ENCODE measurements at regions not wholly inside any gene's neighbourhood (a gene's known extent, or its start where the extent isn't known, plus 50 kb on each side); places are given as distances from the start of the nearest gene placed in this dataset.
"Not testable (repeated sequence)": the region's sequence is repeated elsewhere in the genome, so short reads cannot be mapped to it uniquely, and the experiment has no call there.

GRCh38 chr7:121618182-121618581, 222.1 kb upstream of the FAM3C start:
- H3K9me3 Mint-ChIP-seq = peaks cover 3% of the 10 kb centered on the region
- no peak overlapping the region for H3K27ac Mint-ChIP-seq
- intact Hi-C loops (cut with micrococcal nuclease) = no loop called here
- DNase-seq (no peak), ATAC-seq (no peak)
- TF ChIP-seq CTCF (IDR thresholded peaks at IDR 0.05) = no peak
- no peak overlapping the region for H3K4me3 Mint-ChIP-seq
- no peaks in the 10 kb centered on the region for H3K4me1 Mint-ChIP-seq (ENCODE audit: low read depth)
- H3K36me3 Mint-ChIP-seq (ENCODE audit: low read depth) = no peaks in the 10 kb centered on the region
- ChIA-PET CTCF (no interaction called here), POLR2A (no interaction called here)
- H3K27me3 Mint-ChIP-seq = no peaks in the 10 kb centered on the region

GRCh38 chr7:121610243-121610642, 214.1 kb upstream of the FAM3C start:
- TF ChIP-seq CTCF (IDR thresholded peaks at IDR 0.05) = no peak
- Mint-ChIP-seq H3K27me3 (peaks cover 4% of the 10 kb centered on the region), H3K4me3 (no peak overlapping the region), H3K4me1 (ENCODE audit: low read depth) (no peaks in the 10 kb centered on the region), H3K27ac (no peak overlapping the region), H3K9me3 (no peaks in the 10 kb centered on the region), H3K36me3 (ENCODE audit: low read depth) (no peaks in the 10 kb centered on the region)
- intact Hi-C loops (cut with micrococcal nuclease) = no loop called here
- ATAC-seq = no peak
- POLR2A ChIA-PET = no interaction called here
- DNase-seq = no peak
- CTCF ChIA-PET = no interaction called here

GRCh38 chr7:121609208-121609607, 213.1 kb upstream of the FAM3C start:
- Mint-ChIP-seq H3K4me1 (ENCODE audit: low read depth) (no peaks in the 10 kb centered on the region), H3K9me3 (no peaks in the 10 kb centered on the region), H3K36me3 (ENCODE audit: low read depth) (no peaks in the 10 kb centered on the region), H3K27ac (no peak overlapping the region), H3K4me3 (no peak overlapping the region), H3K27me3 (peaks cover 4% of the 10 kb centered on the region)
- ChIA-PET CTCF (no interaction called here), POLR2A (no interaction called here)
- intact Hi-C loops (cut with micrococcal nuclease) = no loop called here
- ATAC-seq = no peak
- no peak for DNase-seq
- TF ChIP-seq CTCF (IDR thresholded peaks at IDR 0.05) = no peak

- H3K9me3 Mint-ChIP-seq = no peaks in the 10 kb centered on the region
- peaks cover 4% of the 10 kb centered on the region for H3K27me3 Mint-ChIP-seq
- no peak for ATAC-seq
- H3K4me3 Mint-ChIP-seq = no peak overlapping the region
- H3K36me3 Mint-ChIP-seq (ENCODE audit: low read depth) = no peaks in the 10 kb centered on the region
- DNase-seq = no peak
- H3K4me1 Mint-ChIP-seq (ENCODE audit: low read depth) = no peaks in the 10 kb centered on the region
- H3K27ac Mint-ChIP-seq = no peak overlapping the region
- CTCF ChIA-PET = no interaction called here
- POLR2A ChIA-PET = no interaction called here
- TF ChIP-seq CTCF (IDR thresholded peaks at IDR 0.05) = no peak
- intact Hi-C loops (cut with micrococcal nuclease) = no loop called here
Observed at GRCh38 chr7:121608785-121609184, 212.7 kb upstream of the FAM3C start.

- POLR2A ChIA-PET; H3K36me3 Mint-ChIP-seq (ENCODE audit: low read depth); H3K4me3 Mint-ChIP-seq; H3K27ac Mint-ChIP-seq; H3K4me1 Mint-ChIP-seq (ENCODE audit: low read depth); ATAC-seq; intact Hi-C loops (cut with micrococcal nuclease); DNase-seq; H3K9me3 Mint-ChIP-seq; H3K27me3 Mint-ChIP-seq: not testable (repeated sequence)
- CTCF ChIA-PET = interaction anchor here (1.1 kb wide), 1 partner anchor 17 kb away, joined by 3 read pairs; no protein-coding TSS in a partner anchor
Observed at GRCh38 chr7:121608183-121608582, 212.1 kb upstream of the FAM3C start.

- H3K27ac Mint-ChIP-seq = no peak overlapping the region
- ChIA-PET POLR2A (interaction anchor here (1.3 kb wide), 1 partner anchor 13 kb away, joined by 4 read pairs; no protein-coding TSS in a partner anchor), CTCF (no interaction called here)
- peaks cover 5% of the 10 kb centered on the region for H3K27me3 Mint-ChIP-seq
- H3K4me1 Mint-ChIP-seq (ENCODE audit: low read depth) = no peaks in the 10 kb centered on the region
- ATAC-seq (no peak), DNase-seq (no peak)
- intact Hi-C loops (cut with micrococcal nuclease) = no loop called here
- H3K36me3 Mint-ChIP-seq (ENCODE audit: low read depth) = no peaks in the 10 kb centered on the region
- H3K4me3 Mint-ChIP-seq = no peak overlapping the region
- TF ChIP-seq CTCF (IDR thresholded peaks at IDR 0.05) = no peak
- no peaks in the 10 kb centered on the region for H3K9me3 Mint-ChIP-seq
Observed at GRCh38 chr7:121605317-121605680, 209.2 kb upstream of the FAM3C start.
